ENCODE measurements at regions not wholly inside any gene's neighbourhood (a gene's known extent, or its start where the extent isn't known, plus 50 kb on each side); places are given as distances from the start of the nearest gene placed in this dataset.

- Mint-ChIP-seq H3K36me3 (no peaks in the 10 kb centered on the region), H3K4me3 (no peak overlapping the region), H3K9me3 (peaks cover 13% of the 10 kb centered on the region), H3K27ac (no peak overlapping the region), H3K27me3 (no peaks in the 10 kb centered on the region), H3K4me1 (ENCODE audit: low read depth in 2 of 2) (no peaks in the 10 kb centered on the region)
- ATAC-seq (no peak), DNase-seq (ENCODE audit: low spot score) (no peak)
Measured at GRCh38 chr5:120380644-120381043, 83.5 kb upstream of the PRR16 start.

- Mint-ChIP-seq H3K4me1 (ENCODE audit: low read depth in 2 of 2) (peaks cover 2 to 4% of the 10 kb centered on the region in 2 donors), H3K4me3 (no peak overlapping the region), H3K27ac (no peak overlapping the region), H3K36me3 (no peaks in the 10 kb centered on the region), H3K9me3 (peaks cover 9% of the 10 kb centered on the region), H3K27me3 (no peaks in the 10 kb centered on the region)
- ATAC-seq (no peak), DNase-seq (ENCODE audit: low spot score) (no peak)
Measured at GRCh38 chr5:120382833-120383232, 81.3 kb upstream of the PRR16 start.

- peaks cover 3% of the 10 kb centered on the region for H3K9me3 Mint-ChIP-seq
Measured at GRCh38 chr5:120386981-120387380, 77.1 kb upstream of the PRR16 start.

GRCh38 chr5:120388016-120388781, 75.9 kb upstream of the PRR16 start:
- Mint-ChIP-seq H3K4me3 (peak overlapping the region; percentile 48), H3K36me3 (peaks cover 4% of the 10 kb centered on the region), H3K4me1 (ENCODE audit: low read depth in 2 of 2) (peaks cover 11 to 12% of the 10 kb centered on the region in 2 donors), H3K9me3 (peaks cover 3% of the 10 kb centered on the region), H3K27me3 (no peaks in the 10 kb centered on the region), H3K27ac (peak overlapping the region; percentile 69 to 92)
- ATAC-seq (peak; percentile 57 to 92), DNase-seq (ENCODE audit: low spot score) (no peak)

More at GRCh38 chr5:120386981-120387380, 77.1 kb upstream of the PRR16 start:
- DNase-seq (ENCODE audit: low spot score), result no peak
- H3K27ac Mint-ChIP-seq, result peak overlapping the region in 1 of 2 donors; percentile 92
- no peak overlapping the region for H3K4me3 Mint-ChIP-seq
- peaks cover 11 to 12% of the 10 kb centered on the region in 2 donors for H3K4me1 Mint-ChIP-seq (ENCODE audit: low read depth in 2 of 2)
- H3K27me3 Mint-ChIP-seq, result no peaks in the 10 kb centered on the region
- ATAC-seq, result no peak
- peaks cover 4% of the 10 kb centered on the region for H3K36me3 Mint-ChIP-seq

- H3K4me3 Mint-ChIP-seq, result no peak overlapping the region
- peaks cover 4% of the 10 kb centered on the region for H3K36me3 Mint-ChIP-seq
- ATAC-seq, result no peak
- H3K9me3 Mint-ChIP-seq, result peaks cover 11% of the 10 kb centered on the region
- no peaks in the 10 kb centered on the region for H3K27me3 Mint-ChIP-seq
- DNase-seq (ENCODE audit: low spot score), result no peak
- H3K4me1 Mint-ChIP-seq (ENCODE audit: low read depth in 2 of 2), result no peaks in the 10 kb centered on the region
- H3K27ac Mint-ChIP-seq, result no peak overlapping the region
Measured at GRCh38 chr5:120394259-120394658, 69.8 kb upstream of the PRR16 start.

GRCh38 chr5:120396186-120396585, 67.9 kb upstream of the PRR16 start:
- no peak for ATAC-seq
- Mint-ChIP-seq H3K4me1 (ENCODE audit: low read depth in 2 of 2) (no peaks in the 10 kb centered on the region), H3K27ac (no peak overlapping the region), H3K27me3 (no peaks in the 10 kb centered on the region), H3K9me3 (peaks cover 15% of the 10 kb centered on the region), H3K4me3 (no peak overlapping the region), H3K36me3 (peaks cover 4% of the 10 kb centered on the region)
- DNase-seq (ENCODE audit: low spot score), result no peak

GRCh38 chr5:120400356-120400755, 63.7 kb upstream of the PRR16 start:
- H3K9me3 Mint-ChIP-seq, result peaks cover 15% of the 10 kb centered on the region
- ATAC-seq, result no peak
- no peak overlapping the region for H3K4me3 Mint-ChIP-seq
- H3K36me3 Mint-ChIP-seq, result no peaks in the 10 kb centered on the region
- no peaks in the 10 kb centered on the region for H3K27me3 Mint-ChIP-seq
- no peak overlapping the region for H3K27ac Mint-ChIP-seq
- H3K4me1 Mint-ChIP-seq (ENCODE audit: low read depth in 2 of 2), result no peaks in the 10 kb centered on the region
- no peak for DNase-seq (ENCODE audit: low spot score)

- Mint-ChIP-seq H3K4me1 (ENCODE audit: low read depth in 2 of 2) (no peaks in the 10 kb centered on the region), H3K36me3 (no peaks in the 10 kb centered on the region), H3K4me3 (no peak overlapping the region), H3K27me3 (no peaks in the 10 kb centered on the region), H3K27ac (no peak overlapping the region), H3K9me3 (peaks cover 10% of the 10 kb centered on the region)
- ATAC-seq (no peak), DNase-seq (ENCODE audit: low spot score) (no peak)
Measured at GRCh38 chr5:120402606-120403005, 61.5 kb upstream of the PRR16 start.

GRCh38 chr5:120405286-120405864, 58.7 kb upstream of the PRR16 start:
- no peaks in the 10 kb centered on the region for H3K4me1 Mint-ChIP-seq (ENCODE audit: low read depth in 2 of 2)
- no peaks in the 10 kb centered on the region for H3K36me3 Mint-ChIP-seq
- ATAC-seq (no peak), DNase-seq (ENCODE audit: low spot score) (no peak)
- no peak overlapping the region for H3K27ac Mint-ChIP-seq
- no peaks in the 10 kb centered on the region for H3K27me3 Mint-ChIP-seq
- no peak overlapping the region for H3K4me3 Mint-ChIP-seq
- peaks cover 5% of the 10 kb centered on the region for H3K9me3 Mint-ChIP-seq

- no peak for ATAC-seq
- Mint-ChIP-seq H3K27me3 (no peaks in the 10 kb centered on the region), H3K4me1 (ENCODE audit: low read depth in 2 of 2) (no peaks in the 10 kb centered on the region), H3K9me3 (peaks cover 6% of the 10 kb centered on the region), H3K4me3 (no peak overlapping the region), H3K27ac (no peak overlapping the region), H3K36me3 (no peaks in the 10 kb centered on the region)
- no peak for DNase-seq (ENCODE audit: low spot score)
Measured at GRCh38 chr5:120405923-120406322, 58.2 kb upstream of the PRR16 start.

- Mint-ChIP-seq H3K27ac (no peak overlapping the region), H3K4me3 (no peak overlapping the region), H3K36me3 (no peaks in the 10 kb centered on the region), H3K9me3 (peaks cover 6% of the 10 kb centered on the region), H3K27me3 (no peaks in the 10 kb centered on the region), H3K4me1 (ENCODE audit: low read depth in 2 of 2) (no peaks in the 10 kb centered on the region)
- ATAC-seq, result no peak
- no peak for DNase-seq (ENCODE audit: low spot score)
Measured at GRCh38 chr5:120413686-120414085, 50.4 kb upstream of the PRR16 start.

Measured in natural killer cell treated with Interleukin-12 subunit alpha and Interleukin-12 subunit beta and Interleukin-15 and Interleukin-18, amount 100 ng/mL, for 72 hours (primary cell).